OCI-LY3 (cell line): ENCODE measurements at regions not wholly inside any gene's neighbourhood (a gene's known extent, or its start where the extent isn't known, plus 50 kb on each side); places are given as distances from the start of the nearest gene placed in this dataset.
"Not testable (repeated sequence)": the region's sequence is repeated elsewhere in the genome, so short reads cannot be mapped to it uniquely, and the experiment has no call there.

Source experiments
- CTCF ChIP-seq: fragments of 200-600, 300-600 bp; sonication (generic); IDR thresholded peaks from 2 replicates; pipeline ENCODE4 v1.5.1; 2014; ENCODE audit warnings: antibody characterized with exemption, low read length, low read depth
- EZH2phosphoT487 ChIP-seq: fragments of 200-600 bp; shearing (Covaris generic); IDR thresholded peaks from 2 replicates; pipeline ENCODE4 v1.6.1; 2018; ENCODE audit warnings: antibody characterized with exemption, mixed run types, low read depth

DNA sequence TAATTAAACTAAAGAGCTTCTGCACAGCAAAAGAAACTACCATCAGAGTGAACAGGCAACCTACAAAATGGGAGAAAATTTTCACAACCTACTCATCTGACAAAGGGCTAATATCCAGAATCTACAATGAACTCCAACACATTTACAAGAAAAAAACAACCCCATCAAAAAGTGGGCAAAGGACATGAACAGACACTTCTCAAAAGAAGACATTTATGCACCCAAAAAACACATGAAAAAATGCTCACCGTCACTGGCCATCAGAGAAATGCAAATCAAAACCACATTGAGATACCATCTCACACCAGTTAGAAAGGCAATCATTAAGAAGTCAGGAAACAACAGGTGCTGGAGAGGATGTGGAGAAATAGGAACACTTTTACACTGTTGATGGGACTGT lies 247.6 kb downstream of the FZD1 start:
- TF ChIP-seq CTCF, EZH2phosphoT487: not testable (repeated sequence)
